A673 (cell line): ENCODE measurements at regions not wholly inside any gene's neighbourhood (a gene's known extent, or its start where the extent isn't known, plus 50 kb on each side); places are given as distances from the start of the nearest gene placed in this dataset.

Experiments
- EZH2 ChIP-seq: fragments of 200-600 bp; sonication (generic); IDR thresholded peaks from 2 replicates; pipeline ENCODE4 v1.6.1; 2017; ENCODE audit warnings: borderline replicate concordance, low read depth, mild to moderate bottlenecking, mixed read lengths, antibody characterized with exemption, low read length; ENCODE audit not compliant: poor library complexity, severe bottlenecking
- TF ChIP-seq, protein P1 (sequence below): fragments of 300-800, 200-600 bp; sonication (generic); conservative IDR thresholded peaks from 2 replicates; pipeline ENCODE4 v1.5.1; 2017; ENCODE audit warnings: low read depth, mild to moderate bottlenecking, antibody characterized with exemption, low read length, moderate library complexity, mixed read lengths

DNA sequence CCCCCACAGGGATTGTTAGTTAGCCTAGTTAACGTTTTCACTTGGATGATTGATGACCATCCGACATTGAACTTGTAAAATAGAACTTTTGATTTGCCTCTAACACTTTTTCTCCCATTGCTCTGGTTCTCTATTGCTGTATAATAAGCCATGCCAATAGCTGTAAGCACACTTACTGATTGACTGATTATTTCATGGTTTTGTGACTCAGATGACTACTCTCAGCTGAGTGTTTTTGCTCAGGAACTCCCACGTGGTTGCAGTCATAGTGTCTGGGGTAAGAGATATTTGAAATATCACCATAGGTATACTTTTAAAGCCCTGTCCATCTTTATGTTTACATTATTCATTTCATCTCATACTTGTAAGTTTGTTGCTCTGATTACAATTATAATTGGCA lies 1285.5 kb downstream of the STIM2 start:
- TF ChIP-seq, protein P1, sequence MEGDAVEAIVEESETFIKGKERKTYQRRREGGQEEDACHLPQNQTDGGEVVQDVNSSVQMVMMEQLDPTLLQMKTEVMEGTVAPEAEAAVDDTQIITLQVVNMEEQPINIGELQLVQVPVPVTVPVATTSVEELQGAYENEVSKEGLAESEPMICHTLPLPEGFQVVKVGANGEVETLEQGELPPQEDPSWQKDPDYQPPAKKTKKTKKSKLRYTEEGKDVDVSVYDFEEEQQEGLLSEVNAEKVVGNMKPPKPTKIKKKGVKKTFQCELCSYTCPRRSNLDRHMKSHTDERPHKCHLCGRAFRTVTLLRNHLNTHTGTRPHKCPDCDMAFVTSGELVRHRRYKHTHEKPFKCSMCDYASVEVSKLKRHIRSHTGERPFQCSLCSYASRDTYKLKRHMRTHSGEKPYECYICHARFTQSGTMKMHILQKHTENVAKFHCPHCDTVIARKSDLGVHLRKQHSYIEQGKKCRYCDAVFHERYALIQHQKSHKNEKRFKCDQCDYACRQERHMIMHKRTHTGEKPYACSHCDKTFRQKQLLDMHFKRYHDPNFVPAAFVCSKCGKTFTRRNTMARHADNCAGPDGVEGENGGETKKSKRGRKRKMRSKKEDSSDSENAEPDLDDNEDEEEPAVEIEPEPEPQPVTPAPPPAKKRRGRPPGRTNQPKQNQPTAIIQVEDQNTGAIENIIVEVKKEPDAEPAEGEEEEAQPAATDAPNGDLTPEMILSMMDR, result no peak
- no peak for TF ChIP-seq EZH2
